ENCODE measurements at regions not wholly inside any gene's neighbourhood (a gene's known extent, or its start where the extent isn't known, plus 50 kb on each side); places are given as distances from the start of the nearest gene placed in this dataset.

GRCh38 chr16:80417706-80418271 lies 123.0 kb upstream of the DYNLRB2 start:
- Histone ChIP-seq H3K27ac (no peak overlapping the region), H3K9me3 (no peaks in the 10 kb centered on the region), H3K36me3 (no peaks in the 10 kb centered on the region), H3K4me1 (no peaks in the 10 kb centered on the region), H3K27me3 (no peaks in the 10 kb centered on the region), H3K4me3 (no peak overlapping the region)
- TF ChIP-seq POLR2A (IDR thresholded peaks at IDR 0.05) = no peak
- TF ChIP-seq POLR2AphosphoS5 (IDR thresholded peaks at IDR 0.05) = no peak
- TF ChIP-seq EP300 (IDR thresholded peaks at IDR 0.05) = no peak
- TF ChIP-seq CTCF (IDR thresholded peaks at IDR 0.05) = no peak
- 83 to 91% methylated on average over 4 of the region's 4 CpGs for WGBS, 2 donors
- DNase-seq = no peak
- intact Hi-C loops (cut with DNase I) = no loop called here

GRCh38 chr16:80408014-80408413 lies 132.8 kb upstream of the DYNLRB2 start:
- DNase-seq = no peak
- intact Hi-C loops (cut with DNase I) = no loop called here
- TF ChIP-seq EP300 (IDR thresholded peaks at IDR 0.05) = no peak
- TF ChIP-seq POLR2AphosphoS5 (IDR thresholded peaks at IDR 0.05) = no peak
- TF ChIP-seq CTCF (IDR thresholded peaks at IDR 0.05) = no peak
- no peak for TF ChIP-seq POLR2A (IDR thresholded peaks at IDR 0.05)
- no peaks in the 10 kb centered on the region for H3K27me3 ChIP-seq
- H3K36me3 ChIP-seq = no peaks in the 10 kb centered on the region
- H3K4me1 ChIP-seq = no peaks in the 10 kb centered on the region
- no peak overlapping the region for H3K4me3 ChIP-seq
- H3K9me3 ChIP-seq = no peaks in the 10 kb centered on the region
- WGBS, 2 donors = 92% methylated on average over 1 of the region's 1 CpG
- H3K27ac ChIP-seq = no peak overlapping the region

DNA sequence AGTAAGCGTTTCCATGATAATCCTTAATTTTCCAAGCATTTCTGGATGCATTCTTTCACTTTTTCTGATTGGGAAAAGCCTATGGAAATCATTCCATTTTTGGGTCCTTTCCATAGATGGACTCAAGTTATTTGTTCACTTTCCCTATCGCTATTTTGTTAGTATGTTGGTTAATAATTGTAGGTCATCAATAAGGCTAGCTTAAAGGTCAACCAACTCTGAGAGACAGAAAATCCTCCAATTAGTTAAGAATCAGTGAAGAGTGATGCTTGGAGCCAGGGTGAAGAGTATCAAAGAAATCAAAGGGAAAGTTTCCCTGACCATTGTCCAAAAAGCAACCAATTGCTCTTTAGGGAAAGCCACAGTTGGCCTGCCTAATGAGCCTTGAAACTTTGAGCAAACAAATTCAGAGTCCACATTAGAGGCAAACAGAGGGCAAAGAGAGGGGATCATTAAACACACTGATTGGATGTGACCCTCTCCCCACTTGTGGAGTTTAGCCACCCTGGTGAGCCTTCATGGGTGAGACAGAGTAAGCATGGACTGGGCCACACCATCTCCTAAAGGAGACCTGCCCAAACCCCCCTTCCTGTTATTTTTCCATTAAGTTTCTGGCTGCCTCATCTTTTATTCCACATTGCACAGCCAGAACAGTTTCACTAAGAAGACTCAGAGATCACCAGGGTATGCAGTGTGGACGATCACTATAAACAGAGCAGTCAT lies 133.4 kb upstream of the DYNLRB2 start:
- H3K27ac ChIP-seq = no peak overlapping the region
- TF ChIP-seq POLR2AphosphoS5 (IDR thresholded peaks at IDR 0.05) (no peak), POLR2A (IDR thresholded peaks at IDR 0.05) (no peak), EP300 (IDR thresholded peaks at IDR 0.05) (no peak)
- H3K4me3 ChIP-seq = no peak overlapping the region
- H3K27me3 ChIP-seq = no peaks in the 10 kb centered on the region
- intact Hi-C loops (cut with DNase I) = no loop called here
- DNase-seq = no peak
- H3K4me1 ChIP-seq = no peaks in the 10 kb centered on the region
- no peaks in the 10 kb centered on the region for H3K36me3 ChIP-seq
- H3K9me3 ChIP-seq = no peaks in the 10 kb centered on the region
- WGBS, 2 donors = 81 to 86% methylated on average over 3 of the region's 3 CpGs

DNA sequence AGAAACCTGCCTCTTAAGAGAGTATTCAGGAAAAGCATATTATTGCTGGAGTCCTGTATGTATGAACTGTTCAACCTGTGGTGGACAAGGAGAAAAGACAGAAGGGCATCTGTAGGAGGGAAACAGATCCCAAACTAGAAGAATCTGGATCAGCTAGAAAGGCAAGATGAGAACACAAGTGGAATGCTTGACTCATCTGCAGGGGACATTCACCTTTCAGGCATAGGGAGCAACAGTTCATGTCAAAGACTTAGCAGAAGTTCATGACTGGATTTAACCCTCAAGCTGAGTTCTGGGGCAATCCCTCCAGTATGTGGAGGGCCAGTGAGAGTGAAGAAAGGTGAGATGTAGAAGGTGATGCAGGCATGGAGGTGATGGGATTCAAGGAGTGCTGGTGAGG lies 135.9 kb upstream of the DYNLRB2 start:
- Histone ChIP-seq H3K27ac (no peak overlapping the region), H3K4me1 (no peaks in the 10 kb centered on the region), H3K4me3 (no peak overlapping the region), H3K36me3 (no peaks in the 10 kb centered on the region), H3K27me3 (no peaks in the 10 kb centered on the region), H3K9me3 (no peaks in the 10 kb centered on the region)
- DNase-seq = no peak
- intact Hi-C loops (cut with DNase I) = no loop called here
- TF ChIP-seq POLR2A (IDR thresholded peaks at IDR 0.05) = no peak
- no peak for TF ChIP-seq POLR2AphosphoS5 (IDR thresholded peaks at IDR 0.05)
- TF ChIP-seq EP300 (IDR thresholded peaks at IDR 0.05) = no peak
- no peak for TF ChIP-seq CTCF (IDR thresholded peaks at IDR 0.05)

DNA sequence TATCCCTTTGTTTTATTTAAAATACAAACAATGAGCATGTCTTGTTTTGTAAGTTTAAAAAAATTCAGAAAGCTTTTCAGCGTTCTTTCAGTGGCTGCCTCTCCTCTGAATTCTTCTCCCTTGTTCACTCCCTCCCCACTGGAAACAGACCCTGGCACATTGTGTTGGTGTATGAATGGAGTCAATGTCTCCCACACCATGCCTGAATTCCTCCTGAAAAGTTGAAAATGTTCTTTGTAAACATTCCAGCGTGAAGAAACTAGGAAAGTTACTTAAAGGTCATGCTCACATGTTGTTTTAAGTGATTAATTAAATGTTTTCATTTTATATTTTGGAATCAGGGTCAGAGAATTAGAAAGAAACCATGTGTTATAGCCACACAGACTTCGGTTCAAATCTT lies 136.9 kb upstream of the DYNLRB2 start:
- no peak for DNase-seq
- Histone ChIP-seq H3K27me3 (no peaks in the 10 kb centered on the region), H3K9me3 (no peaks in the 10 kb centered on the region), H3K27ac (no peak overlapping the region), H3K4me3 (no peak overlapping the region), H3K4me1 (no peaks in the 10 kb centered on the region), H3K36me3 (no peaks in the 10 kb centered on the region)
- TF ChIP-seq EP300 (IDR thresholded peaks at IDR 0.05) = no peak
- TF ChIP-seq POLR2AphosphoS5 (IDR thresholded peaks at IDR 0.05) = no peak
- TF ChIP-seq POLR2A (IDR thresholded peaks at IDR 0.05) = no peak
- no peak for TF ChIP-seq CTCF (IDR thresholded peaks at IDR 0.05)
- 58 to 63% methylated on average over 3 of the region's 3 CpGs for WGBS, 2 donors
- intact Hi-C loops (cut with DNase I) = no loop called here
